ENCODE measurements at regions not wholly inside any gene's neighbourhood (a gene's known extent, or its start where the extent isn't known, plus 50 kb on each side); places are given as distances from the start of the nearest gene placed in this dataset.

DNA sequence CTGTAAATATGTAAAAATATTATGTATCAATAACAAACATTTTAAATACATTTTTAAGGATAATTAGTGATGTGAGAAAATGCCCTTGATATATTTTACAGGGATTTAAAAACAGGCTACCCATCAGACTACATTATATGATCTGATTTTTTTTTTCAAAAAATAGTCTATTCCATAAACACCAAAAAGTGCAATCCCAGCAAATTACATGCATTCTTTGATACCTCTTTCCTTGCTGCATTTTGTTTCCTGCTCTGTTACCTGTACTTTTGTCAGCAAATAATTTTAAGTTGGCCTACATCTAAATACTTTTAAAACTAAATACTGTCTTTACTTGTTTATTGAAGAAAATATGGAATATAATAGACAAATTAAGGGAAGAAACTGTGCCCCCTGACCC lies 306.2 kb upstream of the ARID1B start:
- TF ChIP-seq, protein P1, sequence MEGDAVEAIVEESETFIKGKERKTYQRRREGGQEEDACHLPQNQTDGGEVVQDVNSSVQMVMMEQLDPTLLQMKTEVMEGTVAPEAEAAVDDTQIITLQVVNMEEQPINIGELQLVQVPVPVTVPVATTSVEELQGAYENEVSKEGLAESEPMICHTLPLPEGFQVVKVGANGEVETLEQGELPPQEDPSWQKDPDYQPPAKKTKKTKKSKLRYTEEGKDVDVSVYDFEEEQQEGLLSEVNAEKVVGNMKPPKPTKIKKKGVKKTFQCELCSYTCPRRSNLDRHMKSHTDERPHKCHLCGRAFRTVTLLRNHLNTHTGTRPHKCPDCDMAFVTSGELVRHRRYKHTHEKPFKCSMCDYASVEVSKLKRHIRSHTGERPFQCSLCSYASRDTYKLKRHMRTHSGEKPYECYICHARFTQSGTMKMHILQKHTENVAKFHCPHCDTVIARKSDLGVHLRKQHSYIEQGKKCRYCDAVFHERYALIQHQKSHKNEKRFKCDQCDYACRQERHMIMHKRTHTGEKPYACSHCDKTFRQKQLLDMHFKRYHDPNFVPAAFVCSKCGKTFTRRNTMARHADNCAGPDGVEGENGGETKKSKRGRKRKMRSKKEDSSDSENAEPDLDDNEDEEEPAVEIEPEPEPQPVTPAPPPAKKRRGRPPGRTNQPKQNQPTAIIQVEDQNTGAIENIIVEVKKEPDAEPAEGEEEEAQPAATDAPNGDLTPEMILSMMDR (IDR thresholded peaks at IDR 0.05): no peak
- TF ChIP-seq EZH2phosphoT487 (IDR thresholded peaks at IDR 0.05) (no peak), EZH2 (IDR thresholded peaks at IDR 0.05) (no peak)
- Histone ChIP-seq H3K79me2 (ENCODE audit: low read depth) (no peaks in the 10 kb centered on the region), H3K9ac (no peak overlapping the region), H3K4me1 (no peaks in the 10 kb centered on the region), H3K27me3 (no peaks in the 10 kb centered on the region), H4K20me1 (ENCODE audit: low read depth) (no peaks in the 10 kb centered on the region), H3K4me2 (no peak overlapping the region), H3F3A (ENCODE audit: low read depth) (no peaks in the 10 kb centered on the region), H3K27ac (no peak overlapping the region), H3K9me3 (ENCODE audit: low read depth) (no peaks in the 10 kb centered on the region), H3K36me3 (no peaks in the 10 kb centered on the region), H2AFZ (replicated peaks) (no peak overlapping the region), H3K4me3 (no peak overlapping the region)
- no peak for DNase-seq (ENCODE audit: low spot score)
- Mint-ChIP-seq H3K27ac (no peak overlapping the region), H3K9me3 (no peaks in the 10 kb centered on the region), H3K36me3 (no peaks in the 10 kb centered on the region), H3K4me1 (no peaks in the 10 kb centered on the region), H3K4me3 (no peak overlapping the region), H3K27me3 (ENCODE audit: insufficient read depth, low read depth) (no peaks in the 10 kb centered on the region)

DNA sequence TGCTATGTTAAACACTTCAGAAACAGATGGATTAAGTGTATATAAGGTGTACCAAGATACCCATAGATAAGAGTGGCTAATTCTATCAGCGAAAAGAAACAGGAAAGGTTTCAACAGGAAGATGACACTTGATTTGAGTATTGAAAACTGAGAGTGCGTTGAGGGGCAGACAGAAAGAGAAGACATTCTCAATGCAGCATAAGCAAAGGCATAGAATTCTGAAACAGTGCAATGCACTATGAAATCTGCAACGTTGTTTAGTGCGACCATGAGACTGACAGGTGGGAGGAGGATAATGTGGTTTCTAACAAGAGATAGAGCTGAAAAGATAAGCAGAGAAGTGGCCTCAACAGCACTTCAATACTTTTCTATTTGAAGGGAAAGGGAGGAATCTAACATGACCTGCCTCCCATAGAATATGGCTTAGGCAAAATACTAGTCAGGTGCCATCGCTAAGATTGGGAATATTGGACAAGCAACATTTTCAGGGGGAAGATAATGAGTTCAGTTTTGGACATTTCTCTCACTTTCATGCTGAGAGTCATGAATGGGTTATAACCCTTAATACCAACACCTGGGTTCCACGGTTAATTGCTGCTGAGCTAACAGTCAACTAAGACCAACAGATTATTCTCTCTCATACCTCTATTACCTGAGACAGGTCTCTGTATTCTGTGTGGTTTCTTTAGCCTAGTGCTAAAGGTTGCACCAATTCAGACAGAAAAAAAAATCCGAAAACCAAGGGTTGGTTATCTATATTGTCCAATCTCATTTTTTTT lies 312.9 kb upstream of the ARID1B start:
- TF ChIP-seq, protein P1 (IDR thresholded peaks at IDR 0.05): no peak
- TF ChIP-seq EZH2 (IDR thresholded peaks at IDR 0.05): no peak
- TF ChIP-seq EZH2phosphoT487 (IDR thresholded peaks at IDR 0.05): no peak
- Histone ChIP-seq H3K27ac (no peak overlapping the region), H3F3A (ENCODE audit: low read depth) (no peaks in the 10 kb centered on the region), H3K36me3 (no peaks in the 10 kb centered on the region), H4K20me1 (ENCODE audit: low read depth) (no peaks in the 10 kb centered on the region), H3K4me2 (no peak overlapping the region), H3K27me3 (no peaks in the 10 kb centered on the region), H3K4me1 (peaks cover 12% of the 10 kb centered on the region), H3K79me2 (ENCODE audit: low read depth) (no peaks in the 10 kb centered on the region), H3K4me3 (no peak overlapping the region), H3K9me3 (ENCODE audit: low read depth) (no peaks in the 10 kb centered on the region), H3K9ac (no peak overlapping the region), H2AFZ (replicated peaks) (no peak overlapping the region)
- Mint-ChIP-seq H3K4me3 (no peak overlapping the region), H3K27me3 (ENCODE audit: insufficient read depth, low read depth) (peaks cover 2% of the 10 kb centered on the region), H3K4me1 (no peaks in the 10 kb centered on the region), H3K27ac (no peak overlapping the region), H3K36me3 (no peaks in the 10 kb centered on the region), H3K9me3 (no peaks in the 10 kb centered on the region)
- no peak for DNase-seq (ENCODE audit: low spot score)

DNA sequence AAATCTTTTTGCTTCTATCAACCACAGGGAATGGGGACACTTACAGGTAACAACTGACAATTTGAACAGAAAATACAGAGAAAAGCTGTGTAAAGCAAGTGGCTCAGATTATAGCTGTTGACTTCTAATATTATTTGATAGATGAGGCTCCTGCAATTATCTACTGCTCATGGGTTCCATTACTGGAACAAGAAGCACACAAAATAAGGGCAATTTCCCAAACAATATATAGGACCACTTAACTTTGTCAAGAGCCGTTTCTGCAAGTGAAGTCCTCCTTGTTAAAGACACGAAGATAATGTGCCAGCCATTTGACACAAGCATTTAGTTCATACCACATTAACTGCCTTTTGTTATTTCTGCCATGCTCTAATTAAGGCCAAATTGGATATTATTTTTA lies 315.5 kb upstream of the ARID1B start:
- H3K9me3 Mint-ChIP-seq: no peaks in the 10 kb centered on the region
- Histone ChIP-seq H3K4me2 (no peak overlapping the region), H3K4me1 (peaks cover 24% of the 10 kb centered on the region), H2AFZ (replicated peaks) (no peak overlapping the region), H4K20me1 (ENCODE audit: low read depth) (no peaks in the 10 kb centered on the region), H3K27me3 (no peaks in the 10 kb centered on the region), H3K4me3 (no peak overlapping the region), H3K9me3 (ENCODE audit: low read depth) (no peaks in the 10 kb centered on the region), H3K27ac (no peak overlapping the region), H3K36me3 (no peaks in the 10 kb centered on the region), H3K9ac (no peak overlapping the region), H3K79me2 (ENCODE audit: low read depth) (no peaks in the 10 kb centered on the region), H3F3A (ENCODE audit: low read depth) (no peaks in the 10 kb centered on the region)
- no peak overlapping the region for H3K4me3 Mint-ChIP-seq
- TF ChIP-seq EZH2phosphoT487 (IDR thresholded peaks at IDR 0.05): no peak
- peaks cover 2% of the 10 kb centered on the region for H3K27me3 Mint-ChIP-seq (ENCODE audit: insufficient read depth, low read depth)
- no peaks in the 10 kb centered on the region for H3K36me3 Mint-ChIP-seq
- H3K27ac Mint-ChIP-seq: no peak overlapping the region
- no peak for DNase-seq (ENCODE audit: low spot score)
- H3K4me1 Mint-ChIP-seq: peaks cover 3% of the 10 kb centered on the region

DNA sequence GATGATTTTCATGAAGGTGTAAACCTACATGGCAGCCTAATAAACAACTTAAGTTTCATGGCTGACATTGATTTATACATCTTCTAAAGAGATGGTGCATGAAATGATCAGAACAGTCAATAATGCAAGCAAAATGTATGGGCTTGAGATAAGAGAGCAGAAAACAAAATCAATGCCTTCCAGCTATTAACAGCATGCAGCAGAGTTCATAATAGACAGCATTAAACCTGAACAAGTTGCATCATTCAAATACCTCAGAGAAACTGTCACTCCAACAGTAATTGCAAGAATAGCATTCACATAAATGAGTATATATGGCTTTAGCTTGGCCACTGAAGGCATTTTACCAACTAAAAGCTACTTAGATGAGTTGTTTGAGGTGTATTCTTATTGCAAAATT lies 319.6 kb upstream of the ARID1B start:
- Histone ChIP-seq H3K36me3 (no peaks in the 10 kb centered on the region), H3K79me2 (ENCODE audit: low read depth) (no peaks in the 10 kb centered on the region), H3F3A (ENCODE audit: low read depth) (no peaks in the 10 kb centered on the region), H3K27ac (no peak overlapping the region), H3K4me1 (peaks cover 15% of the 10 kb centered on the region), H3K9ac (no peak overlapping the region), H3K27me3 (no peaks in the 10 kb centered on the region), H4K20me1 (ENCODE audit: low read depth) (no peaks in the 10 kb centered on the region), H3K4me3 (no peak overlapping the region), H3K4me2 (no peak overlapping the region), H3K9me3 (ENCODE audit: low read depth) (no peaks in the 10 kb centered on the region), H2AFZ (replicated peaks) (no peak overlapping the region)
- Mint-ChIP-seq H3K4me1 (peaks cover 3% of the 10 kb centered on the region), H3K4me3 (no peak overlapping the region), H3K27ac (no peak overlapping the region), H3K9me3 (no peaks in the 10 kb centered on the region), H3K36me3 (no peaks in the 10 kb centered on the region), H3K27me3 (ENCODE audit: insufficient read depth, low read depth) (peaks cover 4% of the 10 kb centered on the region)
- TF ChIP-seq EZH2 (IDR thresholded peaks at IDR 0.05) (no peak), EZH2phosphoT487 (IDR thresholded peaks at IDR 0.05) (no peak)
- TF ChIP-seq, protein P1 (IDR thresholded peaks at IDR 0.05): no peak
- DNase-seq (ENCODE audit: low spot score): no peak

All from neural progenitor cell (in vitro differentiated cells).